ENCODE measurements at regions not wholly inside any gene's neighbourhood (a gene's known extent, or its start where the extent isn't known, plus 50 kb on each side); places are given as distances from the start of the nearest gene placed in this dataset.

DNA sequence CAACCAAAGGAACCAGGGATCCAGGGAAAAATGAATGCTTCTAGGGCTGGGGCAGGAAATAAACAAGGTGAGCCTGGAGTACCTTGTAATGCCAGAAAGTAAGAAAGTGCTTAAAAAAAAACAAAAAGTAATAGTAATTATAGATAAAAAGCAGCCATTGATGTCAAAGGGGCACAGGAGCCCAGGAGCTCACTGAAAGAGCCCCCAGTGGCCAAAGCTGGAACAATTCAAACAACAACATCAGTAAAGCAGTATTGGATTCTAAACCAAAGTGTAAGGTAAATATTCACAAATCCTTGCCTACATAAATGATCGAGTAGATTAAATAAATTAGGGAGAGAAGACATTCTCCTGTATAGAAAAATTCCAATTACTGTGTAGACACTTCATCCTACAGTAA, 114.3 kb upstream of the ARL4C start:
- H3K9me3 ChIP-seq, result peaks cover 4% of the 10 kb centered on the region
- no peak for DNase-seq (ENCODE audit: low spot score in 2 of 2)
- 93% methylated on average over 1 of the region's 1 CpG for WGBS
- no peaks in the 10 kb centered on the region for H3K4me1 ChIP-seq
- no peaks in the 10 kb centered on the region for H3K36me3 ChIP-seq
- TF ChIP-seq CTCF (IDR thresholded peaks at IDR 0.05), result peak in 1 of 2 donors; percentile 10
- no peak for TF ChIP-seq EP300 (IDR thresholded peaks at IDR 0.05)
- H3K4me3 ChIP-seq, result no peak overlapping the region
- no peak overlapping the region for H3K27ac ChIP-seq
- no peaks in the 10 kb centered on the region for H3K27me3 ChIP-seq

DNA sequence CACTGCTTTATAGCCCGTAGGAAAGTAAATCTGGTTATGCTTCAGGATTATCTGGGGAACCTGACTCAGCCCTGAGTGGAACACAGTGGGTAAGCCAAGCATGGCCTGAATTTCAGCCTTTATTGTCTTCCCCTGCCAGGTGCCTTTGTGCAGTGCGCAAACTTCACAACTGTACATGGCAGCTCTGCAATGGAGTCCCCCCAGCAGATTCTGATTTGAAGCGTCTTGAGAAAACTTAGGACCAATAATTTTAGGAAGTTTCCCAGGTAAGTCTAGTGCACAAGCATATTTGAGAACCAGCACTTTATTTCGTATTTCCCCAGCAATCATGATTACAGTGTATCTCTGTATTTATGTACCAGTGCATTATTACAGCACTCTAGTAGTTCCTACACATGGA, 112.1 kb upstream of the ARL4C start:
- H3K36me3 ChIP-seq, result no peaks in the 10 kb centered on the region
- no peaks in the 10 kb centered on the region for H3K4me1 ChIP-seq
- H3K9me3 ChIP-seq, result peaks cover 4% of the 10 kb centered on the region
- H3K4me3 ChIP-seq, result no peak overlapping the region
- peak in 1 of 2 donors; percentile 35 for DNase-seq (ENCODE audit: low spot score in 2 of 2)
- H3K27me3 ChIP-seq, result no peaks in the 10 kb centered on the region
- TF ChIP-seq EP300 (IDR thresholded peaks at IDR 0.05) (no peak), POLR2A (IDR thresholded peaks at IDR 0.05) (no peak), POLR2AphosphoS5 (IDR thresholded peaks at IDR 0.05) (no peak), CTCF (IDR thresholded peaks at IDR 0.05) (no peak)
- no peak overlapping the region for H3K27ac ChIP-seq
- WGBS, result 93% methylated on average over 4 of the region's 4 CpGs

GRCh38 chr2:234607691-234608090, 110.8 kb upstream of the ARL4C start:
- peak in 1 of 2 donors; percentile 43 for DNase-seq (ENCODE audit: low spot score in 2 of 2)
- WGBS, result 85% methylated on average over 8 of the region's 8 CpGs

GRCh38 chr2:234606896-234607295, 110.0 kb upstream of the ARL4C start:
- Histone ChIP-seq H3K9me3 (no peaks in the 10 kb centered on the region), H3K27me3 (no peaks in the 10 kb centered on the region), H3K4me1 (no peaks in the 10 kb centered on the region), H3K4me3 (no peak overlapping the region), H3K36me3 (no peaks in the 10 kb centered on the region), H3K27ac (no peak overlapping the region)
- WGBS, result 58% methylated on average over 5 of the region's 7 CpGs
- DNase-seq (ENCODE audit: low spot score in 2 of 2), result peak in 1 of 2 donors; percentile 31
- TF ChIP-seq POLR2A (IDR thresholded peaks at IDR 0.05) (no peak), CTCF (IDR thresholded peaks at IDR 0.05) (no peak)

More at GRCh38 chr2:234607691-234608090, 110.8 kb upstream of the ARL4C start:
- H3K27ac ChIP-seq, result no peak overlapping the region
- no peaks in the 10 kb centered on the region for H3K4me1 ChIP-seq
- peaks cover 4% of the 10 kb centered on the region for H3K9me3 ChIP-seq
- no peak for TF ChIP-seq CTCF (IDR thresholded peaks at IDR 0.05)
- TF ChIP-seq POLR2AphosphoS5 (IDR thresholded peaks at IDR 0.05), result no peak
- no peak for TF ChIP-seq EP300 (IDR thresholded peaks at IDR 0.05)
- no peak for TF ChIP-seq POLR2A (IDR thresholded peaks at IDR 0.05)
- no peaks in the 10 kb centered on the region for H3K36me3 ChIP-seq
- no peak overlapping the region for H3K4me3 ChIP-seq
- no peaks in the 10 kb centered on the region for H3K27me3 ChIP-seq

GRCh38 chr2:234603619-234604018, 106.7 kb upstream of the ARL4C start:
- TF ChIP-seq POLR2A (IDR thresholded peaks at IDR 0.05) (no peak), POLR2AphosphoS5 (IDR thresholded peaks at IDR 0.05) (no peak), EP300 (IDR thresholded peaks at IDR 0.05) (no peak), CTCF (IDR thresholded peaks at IDR 0.05) (no peak)
- no peaks in the 10 kb centered on the region for H3K4me1 ChIP-seq
- DNase-seq (ENCODE audit: low spot score in 2 of 2), result peak in 1 of 2 donors; percentile 58
- H3K27me3 ChIP-seq, result no peaks in the 10 kb centered on the region
- no peak overlapping the region for H3K27ac ChIP-seq
- H3K9me3 ChIP-seq, result no peaks in the 10 kb centered on the region
- no peaks in the 10 kb centered on the region for H3K36me3 ChIP-seq
- no peak overlapping the region for H3K4me3 ChIP-seq
- WGBS, result 87% methylated on average over 3 of the region's 4 CpGs

All from suprapubic skin (tissue), 4 donors.